Mucosa of rectum (tissue), 2 donors: ENCODE measurements at regions not wholly inside any gene's neighbourhood (a gene's known extent, or its start where the extent isn't known, plus 50 kb on each side); places are given as distances from the start of the nearest gene placed in this dataset.
"Not testable (repeated sequence)": the region's sequence is repeated elsewhere in the genome, so short reads cannot be mapped to it uniquely, and the experiment has no call there.

Experiments used
- H3K27ac ChIP-seq, 2 donors: one replicate each; pipeline ENCODE4 v1.7.0; 2013; ENCODE audit warnings: inconsistent platforms in 2 of 2, low read depth in 2 of 2, low read length in 2 of 2
- H3K27me3 ChIP-seq, 2 donors: one replicate each; pipeline ENCODE4 v1.7.0; 2013; ENCODE audit warnings: low read length in 2 of 2; ENCODE audit not compliant: control insufficient read depth in 2 of 2, insufficient read depth in 2 of 2
- H3K36me3 ChIP-seq, 2 donors: one replicate each; pipeline ENCODE4 v1.7.0; 2013; ENCODE audit warnings: low read length in 2 of 2; ENCODE audit not compliant: control insufficient read depth in 2 of 2, insufficient read depth in 2 of 2
- H3K4me1 ChIP-seq, 2 donors: one replicate each; pipeline ENCODE4 v1.7.0; 2013; ENCODE audit warnings: low read length in 2 of 2, mild to moderate bottlenecking in 1 of 2; ENCODE audit not compliant: control insufficient read depth in 2 of 2, insufficient read depth in 2 of 2
- H3K4me3 ChIP-seq, 2 donors: one replicate each; pipeline ENCODE4 v1.7.0; 2013; ENCODE audit warnings: low read length in 2 of 2
- H3K9ac ChIP-seq, 2 donors: one replicate each; pipeline ENCODE4 v1.7.0; 2013; ENCODE audit warnings: low read length in 2 of 2, low read depth in 1 of 2, mild to moderate bottlenecking in 1 of 2
- H3K9me3 ChIP-seq, 2 donors: one replicate each; pipeline ENCODE4 v1.7.0; 2013; ENCODE audit warnings: low read length in 2 of 2; ENCODE audit not compliant: control insufficient read depth in 2 of 2
- donor health status: healthy.
- donor health status: Normal muscosa, but diverticular disease.

GRCh38 chr2:89027115-89027514 is 335.6 kb downstream of the RPIA start:
- not testable (repeated sequence) for H3K36me3 ChIP-seq, H3K9ac ChIP-seq, H3K27ac ChIP-seq, H3K4me1 ChIP-seq, H3K27me3 ChIP-seq, H3K9me3 ChIP-seq, H3K4me3 ChIP-seq

GRCh38 chr2:89027536-89027935 is 336.1 kb downstream of the RPIA start:
- not testable (repeated sequence) for H3K4me1 ChIP-seq, H3K4me3 ChIP-seq, H3K9me3 ChIP-seq, H3K27ac ChIP-seq, H3K36me3 ChIP-seq, H3K9ac ChIP-seq, H3K27me3 ChIP-seq

- not testable (repeated sequence) for H3K36me3 ChIP-seq, H3K27me3 ChIP-seq, H3K9ac ChIP-seq, H3K27ac ChIP-seq, H3K4me3 ChIP-seq, H3K4me1 ChIP-seq, H3K9me3 ChIP-seq
These were observed 337.8 kb downstream of the RPIA start for GRCh38 chr2:89029257-89029656.

DNA sequence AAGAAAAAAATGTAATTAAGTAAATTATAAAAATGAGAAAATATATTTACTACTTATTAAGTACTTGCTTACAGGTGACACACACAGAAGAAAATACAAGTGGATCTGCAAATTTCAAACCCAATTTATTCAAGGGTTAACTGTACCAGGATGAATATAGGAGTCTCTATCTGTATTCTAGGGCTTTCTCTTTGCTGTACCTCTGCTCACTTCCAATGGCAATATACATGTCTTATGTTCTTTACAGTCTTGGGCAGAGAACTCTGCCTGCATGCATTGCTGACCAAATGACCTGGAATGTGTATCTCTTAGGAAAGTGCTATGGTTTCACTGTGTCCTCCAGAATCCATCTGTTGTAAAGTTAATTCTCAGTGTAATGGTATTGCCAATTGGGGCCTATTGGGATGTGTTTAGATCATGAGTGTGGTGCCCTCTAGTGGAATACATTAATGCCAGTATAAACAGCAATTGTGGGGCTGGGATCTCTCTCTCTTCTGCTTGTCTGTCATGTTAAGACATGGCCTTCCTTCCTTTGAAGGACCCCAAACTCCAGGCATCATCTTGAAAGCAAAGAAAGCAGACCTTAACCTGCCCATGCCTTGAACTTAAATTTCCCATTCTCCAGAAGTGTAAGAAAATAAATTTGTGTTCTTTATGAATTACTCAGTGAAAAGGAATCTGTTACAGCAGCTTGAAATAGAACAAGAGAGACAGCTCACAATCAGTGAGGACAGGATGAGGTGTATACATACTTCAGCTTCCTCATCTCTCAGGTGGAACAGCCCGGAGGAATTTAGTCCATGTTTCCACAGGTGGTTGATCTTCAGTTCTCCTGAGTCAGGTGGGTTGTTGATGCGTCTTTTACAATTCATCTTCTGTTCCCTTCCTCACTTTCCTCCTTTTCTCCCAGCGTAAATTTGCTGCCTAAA is 356.9 kb downstream of the RPIA start:
- not testable (repeated sequence) for H3K9me3 ChIP-seq, H3K27ac ChIP-seq, H3K4me3 ChIP-seq, H3K27me3 ChIP-seq, H3K36me3 ChIP-seq, H3K4me1 ChIP-seq, H3K9ac ChIP-seq

DNA sequence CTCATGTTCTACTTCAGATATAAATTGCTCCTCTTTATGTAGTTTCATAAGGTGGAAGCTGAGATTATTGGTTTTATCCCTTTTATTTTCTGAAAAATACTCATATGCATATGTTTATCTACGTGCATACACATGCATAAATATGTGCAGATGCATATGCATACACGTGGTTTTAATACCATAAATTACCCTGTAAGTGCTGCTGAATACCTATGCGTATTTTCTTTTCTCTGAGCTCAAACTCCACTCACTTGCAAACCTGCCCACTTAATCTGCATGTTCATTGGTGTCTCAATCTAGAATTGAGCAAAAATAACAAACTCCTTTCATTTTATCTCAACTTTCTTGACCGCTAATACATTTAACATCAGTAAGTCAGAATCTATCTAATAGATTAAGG is 367.1 kb downstream of the RPIA start:
- H3K4me1 ChIP-seq, H3K9ac ChIP-seq, H3K9me3 ChIP-seq, H3K4me3 ChIP-seq, H3K36me3 ChIP-seq, H3K27ac ChIP-seq, H3K27me3 ChIP-seq: not testable (repeated sequence)

DNA sequence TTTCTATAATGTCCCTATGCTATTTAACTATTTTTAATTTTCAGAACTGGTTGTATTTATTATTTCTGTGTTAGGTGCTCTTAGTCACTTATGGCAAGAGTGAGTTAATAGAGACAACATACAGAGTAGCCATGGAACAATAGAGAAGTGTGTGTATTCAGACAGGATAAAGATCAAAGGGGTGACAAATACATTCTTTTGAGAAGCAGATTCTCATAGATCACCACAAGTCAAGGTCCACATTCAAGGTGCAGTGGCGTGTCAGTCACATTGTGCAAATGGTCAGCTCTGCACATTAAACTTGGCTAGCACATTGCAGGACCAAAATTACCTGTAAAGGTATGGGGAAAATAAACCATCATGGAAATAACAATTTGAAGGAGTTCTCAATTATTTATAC is 369.7 kb downstream of the RPIA start:
- H3K9me3 ChIP-seq: not testable (repeated sequence)

DNA sequence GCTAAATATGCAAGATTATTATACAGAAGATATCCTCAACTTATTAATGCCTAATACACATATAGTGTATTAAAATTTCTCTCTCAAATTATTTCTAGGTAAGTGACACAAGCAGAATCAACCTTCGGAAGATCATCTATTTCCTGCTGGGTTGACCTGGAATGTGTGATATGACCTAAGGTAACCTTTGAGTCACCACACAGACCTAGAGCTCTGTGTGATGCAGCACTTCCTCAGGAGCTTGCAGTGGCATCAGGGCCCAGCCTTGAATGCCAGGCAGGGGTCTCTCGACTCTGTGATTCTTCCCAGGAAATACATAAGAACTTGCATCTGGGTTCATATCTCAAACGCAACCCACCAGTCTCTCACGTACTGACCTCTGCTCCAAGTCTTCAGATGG is 385.3 kb downstream of the RPIA start:
- not testable (repeated sequence) for H3K4me1 ChIP-seq, H3K9ac ChIP-seq, H3K9me3 ChIP-seq, H3K36me3 ChIP-seq, H3K4me3 ChIP-seq, H3K27me3 ChIP-seq, H3K27ac ChIP-seq

More for the DNA sequence above, 369.7 kb downstream of the RPIA start:
- H3K36me3 ChIP-seq, H3K9ac ChIP-seq, H3K4me1 ChIP-seq, H3K27me3 ChIP-seq, H3K4me3 ChIP-seq, H3K27ac ChIP-seq: not testable (repeated sequence)

- H3K9me3 ChIP-seq, H3K27me3 ChIP-seq, H3K27ac ChIP-seq, H3K4me3 ChIP-seq, H3K4me1 ChIP-seq, H3K9ac ChIP-seq, H3K36me3 ChIP-seq: not testable (repeated sequence)
These were observed 401.4 kb downstream of the RPIA start for GRCh38 chr2:89092911-89093310.

DNA sequence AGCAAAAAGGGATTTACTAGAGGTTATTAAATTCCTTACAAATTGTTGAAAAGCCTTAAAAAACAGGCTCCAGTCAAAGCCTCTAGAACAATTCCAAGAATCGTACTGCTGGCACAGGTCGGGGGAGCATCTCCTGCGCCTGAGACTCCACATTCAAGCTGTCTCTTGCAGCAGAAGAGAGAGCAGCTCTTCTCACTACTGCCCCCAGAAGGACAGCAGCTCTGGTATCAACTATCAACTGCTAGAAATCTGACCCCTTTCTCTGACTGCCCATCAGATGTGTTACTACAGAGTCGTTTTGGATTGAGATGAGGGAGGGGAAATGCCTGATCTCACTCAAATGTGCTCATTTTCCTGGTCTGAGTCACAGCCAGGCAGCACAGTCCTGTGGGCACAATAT is 403.6 kb downstream of the RPIA start:
- not testable (repeated sequence) for H3K4me1 ChIP-seq, H3K36me3 ChIP-seq, H3K27ac ChIP-seq, H3K4me3 ChIP-seq, H3K9ac ChIP-seq, H3K27me3 ChIP-seq, H3K9me3 ChIP-seq

DNA sequence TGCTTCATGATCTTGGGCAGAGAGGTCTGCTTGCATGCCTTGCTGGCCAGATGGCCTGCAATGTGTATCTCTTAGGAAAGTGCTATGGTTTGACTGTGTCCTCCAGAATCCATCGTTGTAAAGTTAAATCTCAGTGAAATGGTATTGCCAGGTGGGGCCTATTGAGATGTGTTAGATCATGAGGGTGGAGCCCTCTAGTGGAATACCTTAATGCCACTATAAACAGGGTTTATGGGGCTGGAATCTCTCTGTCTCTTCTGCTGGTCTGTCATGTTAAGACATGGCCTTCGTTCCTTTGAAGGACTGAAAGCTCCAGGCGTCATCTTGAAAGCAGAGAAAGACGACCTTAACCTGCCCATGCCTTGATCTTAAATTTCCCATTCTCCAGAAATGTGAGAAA is 411.1 kb downstream of the RPIA start:
- not testable (repeated sequence) for H3K27ac ChIP-seq, H3K9me3 ChIP-seq, H3K36me3 ChIP-seq

More for the DNA sequence above, 411.1 kb downstream of the RPIA start:
- not testable (repeated sequence) for H3K4me1 ChIP-seq, H3K4me3 ChIP-seq, H3K9ac ChIP-seq, H3K27me3 ChIP-seq
